HepG2 (cell line): ENCODE measurements at regions not wholly inside any gene's neighbourhood (a gene's known extent, or its start where the extent isn't known, plus 50 kb on each side); places are given as distances from the start of the nearest gene placed in this dataset.

ENCODE experiments used
- TF ChIP-seq, protein P1 (sequence below), 2 experiments: fragments of 450-650 bp in 1 of 2; sonication (generic) in 1 of 2; formaldehyde crosslinking in 1 of 2; IDR thresholded peaks; 2 replicates each; pipeline versions ENCODE4 v1.6.1 to v1.8.0; 2016 to 2022; ENCODE audit warnings: antibody characterized with exemption in 1 of 2, mild to moderate bottlenecking in 1 of 2, missing genetic modification reagents in 1 of 2
- TF ChIP-seq, protein P2 (sequence below): sonication (generic); formaldehyde crosslinking; IDR thresholded peaks from 2 replicates; pipeline ENCODE4 v1.9.0; 2022; ENCODE audit warnings: missing genetic modification reagents, mild to moderate bottlenecking, borderline replicate concordance

- TF ChIP-seq, protein P1, sequence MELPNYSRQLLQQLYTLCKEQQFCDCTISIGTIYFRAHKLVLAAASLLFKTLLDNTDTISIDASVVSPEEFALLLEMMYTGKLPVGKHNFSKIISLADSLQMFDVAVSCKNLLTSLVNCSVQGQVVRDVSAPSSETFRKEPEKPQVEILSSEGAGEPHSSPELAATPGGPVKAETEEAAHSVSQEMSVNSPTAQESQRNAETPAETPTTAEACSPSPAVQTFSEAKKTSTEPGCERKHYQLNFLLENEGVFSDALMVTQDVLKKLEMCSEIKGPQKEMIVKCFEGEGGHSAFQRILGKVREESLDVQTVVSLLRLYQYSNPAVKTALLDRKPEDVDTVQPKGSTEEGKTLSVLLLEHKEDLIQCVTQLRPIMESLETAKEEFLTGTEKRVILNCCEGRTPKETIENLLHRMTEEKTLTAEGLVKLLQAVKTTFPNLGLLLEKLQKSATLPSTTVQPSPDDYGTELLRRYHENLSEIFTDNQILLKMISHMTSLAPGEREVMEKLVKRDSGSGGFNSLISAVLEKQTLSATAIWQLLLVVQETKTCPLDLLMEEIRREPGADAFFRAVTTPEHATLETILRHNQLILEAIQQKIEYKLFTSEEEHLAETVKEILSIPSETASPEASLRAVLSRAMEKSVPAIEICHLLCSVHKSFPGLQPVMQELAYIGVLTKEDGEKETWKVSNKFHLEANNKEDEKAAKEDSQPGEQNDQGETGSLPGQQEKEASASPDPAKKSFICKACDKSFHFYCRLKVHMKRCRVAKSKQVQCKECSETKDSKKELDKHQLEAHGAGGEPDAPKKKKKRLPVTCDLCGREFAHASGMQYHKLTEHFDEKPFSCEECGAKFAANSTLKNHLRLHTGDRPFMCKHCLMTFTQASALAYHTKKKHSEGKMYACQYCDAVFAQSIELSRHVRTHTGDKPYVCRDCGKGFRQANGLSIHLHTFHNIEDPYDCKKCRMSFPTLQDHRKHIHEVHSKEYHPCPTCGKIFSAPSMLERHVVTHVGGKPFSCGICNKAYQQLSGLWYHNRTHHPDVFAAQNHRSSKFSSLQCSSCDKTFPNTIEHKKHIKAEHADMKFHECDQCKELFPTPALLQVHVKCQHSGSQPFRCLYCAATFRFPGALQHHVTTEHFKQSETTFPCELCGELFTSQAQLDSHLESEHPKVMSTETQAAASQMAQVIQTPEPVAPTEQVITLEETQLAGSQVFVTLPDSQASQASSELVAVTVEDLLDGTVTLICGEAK (IDR thresholded peaks at IDR 0.05) = no peak
- TF ChIP-seq, protein P1 (CRISPR knock-in tag; IDR thresholded peaks at IDR 0.05) = no peak
- TF ChIP-seq, protein P2, sequence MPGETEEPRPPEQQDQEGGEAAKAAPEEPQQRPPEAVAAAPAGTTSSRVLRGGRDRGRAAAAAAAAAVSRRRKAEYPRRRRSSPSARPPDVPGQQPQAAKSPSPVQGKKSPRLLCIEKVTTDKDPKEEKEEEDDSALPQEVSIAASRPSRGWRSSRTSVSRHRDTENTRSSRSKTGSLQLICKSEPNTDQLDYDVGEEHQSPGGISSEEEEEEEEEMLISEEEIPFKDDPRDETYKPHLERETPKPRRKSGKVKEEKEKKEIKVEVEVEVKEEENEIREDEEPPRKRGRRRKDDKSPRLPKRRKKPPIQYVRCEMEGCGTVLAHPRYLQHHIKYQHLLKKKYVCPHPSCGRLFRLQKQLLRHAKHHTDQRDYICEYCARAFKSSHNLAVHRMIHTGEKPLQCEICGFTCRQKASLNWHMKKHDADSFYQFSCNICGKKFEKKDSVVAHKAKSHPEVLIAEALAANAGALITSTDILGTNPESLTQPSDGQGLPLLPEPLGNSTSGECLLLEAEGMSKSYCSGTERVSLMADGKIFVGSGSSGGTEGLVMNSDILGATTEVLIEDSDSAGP (CRISPR knock-in tag) = no peak
These were observed 858.4 kb upstream of the ARPP21 start (continued) for GRCh38 chr3:34780973-34781372.
